M059J (cell line): ENCODE measurements at regions not wholly inside any gene's neighbourhood (a gene's known extent, or its start where the extent isn't known, plus 50 kb on each side); places are given as distances from the start of the nearest gene placed in this dataset.

Experiments
- DNase-seq: peaks from one replicate; pipeline ENCODE4 v3.0.0-alpha.2; 2012; ENCODE audit warnings: low read depth

DNA sequence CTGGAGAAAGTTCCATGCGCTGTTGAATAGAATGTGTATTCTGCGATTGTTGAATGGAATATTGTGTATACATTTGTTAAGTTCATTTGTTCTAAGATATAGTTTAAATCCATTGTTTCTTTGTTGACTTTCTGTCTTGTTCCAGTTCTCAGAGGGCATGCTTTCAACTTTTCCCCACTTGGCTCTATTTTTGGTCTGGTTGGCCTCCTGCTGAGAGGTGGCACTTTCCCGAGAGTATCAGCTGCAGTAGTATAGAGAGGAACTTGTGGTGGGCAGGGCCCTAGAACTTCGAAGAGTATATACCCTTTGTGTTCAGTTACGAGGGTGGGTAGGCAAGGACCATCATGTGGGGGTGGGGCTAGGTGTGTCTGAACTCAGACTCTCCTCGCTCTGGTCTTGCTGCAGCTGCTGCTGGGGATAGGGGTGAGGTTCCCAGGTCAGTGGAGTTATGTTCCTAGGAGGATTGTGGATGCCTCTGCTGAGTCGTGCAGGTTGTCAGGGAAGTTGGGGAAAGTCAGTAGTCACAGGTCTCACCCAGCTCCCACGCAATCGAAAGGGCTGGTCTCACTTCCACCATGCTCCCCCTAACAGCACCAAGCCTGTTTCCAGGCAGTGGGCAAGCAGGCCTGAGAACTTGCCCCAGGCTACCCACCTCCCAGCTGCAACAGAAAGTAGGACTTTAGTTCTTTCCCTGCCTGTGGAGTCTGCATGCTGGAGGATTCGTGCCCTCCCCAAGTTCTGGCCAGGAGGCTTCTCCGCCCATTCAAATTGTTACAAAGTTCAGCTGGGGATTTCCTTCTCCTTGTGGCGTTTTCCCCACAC lies 118.9 kb upstream of the SSTR4 start:
- DNase-seq: peak; percentile 30

DNA sequence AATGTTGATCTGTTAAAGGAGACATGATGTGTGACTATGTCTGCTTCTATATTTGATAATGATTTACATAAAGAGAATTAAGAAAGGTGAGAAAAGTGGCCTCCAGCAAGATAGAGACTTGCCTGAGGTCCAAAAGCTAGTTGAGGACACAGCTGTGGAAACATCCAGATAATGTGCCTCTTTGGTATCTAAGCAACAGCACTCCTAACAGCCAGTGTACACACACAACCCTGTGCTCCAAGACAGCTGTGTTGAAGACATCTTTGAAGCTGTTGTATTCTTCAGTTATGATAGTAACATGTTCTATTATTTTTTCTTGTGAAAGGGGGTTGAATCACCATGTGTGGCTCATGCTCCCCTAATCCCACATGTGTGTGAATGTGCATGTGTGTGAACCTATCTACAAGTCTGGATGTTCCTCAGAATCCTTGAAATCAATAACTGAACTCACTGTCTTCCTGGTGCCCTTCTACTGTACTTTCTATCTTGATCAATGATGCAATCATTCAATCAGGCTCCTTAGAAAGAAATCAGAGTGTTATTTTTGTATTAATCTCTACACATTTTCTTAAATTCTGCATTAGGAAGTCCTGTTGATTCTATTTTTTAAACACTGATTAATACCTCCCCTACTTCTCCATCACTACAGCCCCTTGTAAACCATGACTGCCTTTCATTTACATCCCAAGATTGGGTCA lies 116.7 kb upstream of the SSTR4 start:
- DNase-seq: peak; percentile 20

DNA sequence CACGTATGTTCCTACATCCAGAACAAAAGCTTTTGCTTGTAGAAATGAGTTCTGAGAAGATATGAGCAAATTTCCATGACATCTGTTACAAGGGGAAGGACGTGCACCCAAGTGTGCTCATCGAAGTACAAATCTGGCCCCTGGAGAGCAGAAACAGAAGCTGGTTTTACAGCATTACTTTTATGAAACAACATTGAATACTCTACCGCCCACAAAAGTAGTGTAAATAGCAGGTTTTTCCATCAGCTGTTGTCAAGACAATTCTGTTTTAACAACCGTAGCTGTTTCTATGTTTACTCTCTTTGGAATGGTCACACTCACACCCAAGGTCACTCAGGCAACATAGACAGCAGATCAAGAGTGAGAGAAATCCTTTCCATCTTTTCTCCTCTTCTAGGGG lies 114.2 kb upstream of the SSTR4 start:
- DNase-seq: peak; percentile 60

DNA sequence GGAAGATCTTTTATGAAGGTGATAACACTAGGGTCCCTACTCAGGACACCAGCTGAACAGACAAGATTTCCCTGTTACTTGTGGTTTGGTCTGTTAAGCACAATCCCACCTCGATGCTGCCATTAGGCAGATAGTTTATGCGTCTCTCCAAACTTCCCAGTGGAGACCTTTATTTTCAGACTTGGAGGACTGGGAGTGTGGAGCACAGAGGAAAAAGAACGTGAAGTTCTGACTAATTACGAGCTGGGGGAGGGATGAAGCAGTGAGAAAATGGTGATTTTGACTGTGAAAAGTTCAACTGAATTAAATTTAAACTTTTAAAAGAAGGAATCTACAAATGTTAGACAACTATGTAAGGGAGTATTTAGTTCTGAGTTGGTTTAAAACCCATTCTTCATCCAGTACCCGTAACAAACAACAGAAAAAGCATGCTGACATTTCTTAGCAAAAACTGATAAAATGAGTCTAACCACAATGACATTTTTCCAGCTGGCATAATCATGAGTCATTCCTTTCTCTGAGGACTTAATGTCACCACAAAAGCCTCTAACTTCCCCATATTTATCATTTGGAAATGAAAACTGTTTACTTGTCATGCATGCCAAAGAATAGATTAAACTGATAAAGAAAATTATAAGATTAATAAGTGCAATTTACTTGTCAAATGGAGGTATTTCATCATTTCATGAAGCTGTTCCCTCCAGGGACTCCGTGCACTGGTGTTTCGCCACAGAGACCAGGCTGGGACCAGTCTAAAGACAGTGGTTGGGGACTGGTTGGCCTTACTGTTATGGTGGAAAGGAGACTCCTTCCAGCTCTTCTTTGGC lies 113.3 kb upstream of the SSTR4 start:
- DNase-seq: peak; percentile 98

DNA sequence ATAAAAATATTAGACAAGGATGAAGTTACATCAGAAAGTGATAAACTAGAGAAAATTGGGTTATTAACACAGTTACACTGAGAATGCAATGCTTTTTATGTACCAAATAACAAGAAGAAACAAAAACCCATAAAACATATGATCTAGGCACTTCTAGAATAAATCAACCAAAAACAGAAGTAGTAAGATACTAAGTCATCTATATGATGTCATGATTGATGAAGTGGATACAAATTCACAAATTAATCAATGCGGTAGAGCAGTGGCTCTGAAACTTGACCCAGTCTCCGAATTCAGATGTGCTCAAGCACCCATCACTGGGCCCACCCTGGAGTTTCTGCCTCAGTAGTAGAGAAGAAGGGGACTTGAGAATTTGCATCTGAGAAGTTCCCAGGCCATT lies 112.1 kb upstream of the SSTR4 start:
- DNase-seq: no peak

DNA sequence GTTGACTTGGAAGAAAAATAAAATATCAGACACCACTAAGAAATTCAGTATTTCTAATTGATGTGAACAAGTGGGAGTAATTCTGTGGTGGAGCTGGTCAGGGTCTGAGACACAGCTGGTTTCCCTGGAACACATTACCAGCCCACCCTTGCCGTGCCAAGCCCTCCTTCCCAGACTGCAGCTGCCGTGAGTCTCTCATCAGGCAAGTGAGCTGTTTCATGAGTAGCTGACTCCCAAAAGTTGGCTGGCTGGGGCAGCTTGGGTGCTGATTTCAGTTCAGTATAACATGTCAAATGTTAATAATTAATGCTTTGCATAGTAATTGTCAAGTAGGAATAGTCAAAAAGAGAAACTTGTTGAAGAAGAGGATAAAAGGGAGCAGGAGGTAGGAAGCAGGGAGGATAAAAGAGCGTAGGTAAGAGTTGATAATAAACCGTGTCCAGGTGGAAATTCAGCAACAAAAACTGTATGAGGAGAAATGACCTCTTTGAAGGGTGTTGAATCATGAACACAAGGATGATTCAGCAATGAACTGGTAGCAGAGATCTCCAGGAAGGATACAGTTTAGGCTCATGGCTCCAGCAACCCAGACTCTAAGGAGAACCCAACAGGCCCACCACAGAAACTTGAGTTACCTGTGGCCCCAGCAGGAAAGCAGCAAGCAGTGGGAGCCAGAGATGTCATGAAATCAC lies 110.9 kb upstream of the SSTR4 start:
- DNase-seq: peak; percentile 29

DNA sequence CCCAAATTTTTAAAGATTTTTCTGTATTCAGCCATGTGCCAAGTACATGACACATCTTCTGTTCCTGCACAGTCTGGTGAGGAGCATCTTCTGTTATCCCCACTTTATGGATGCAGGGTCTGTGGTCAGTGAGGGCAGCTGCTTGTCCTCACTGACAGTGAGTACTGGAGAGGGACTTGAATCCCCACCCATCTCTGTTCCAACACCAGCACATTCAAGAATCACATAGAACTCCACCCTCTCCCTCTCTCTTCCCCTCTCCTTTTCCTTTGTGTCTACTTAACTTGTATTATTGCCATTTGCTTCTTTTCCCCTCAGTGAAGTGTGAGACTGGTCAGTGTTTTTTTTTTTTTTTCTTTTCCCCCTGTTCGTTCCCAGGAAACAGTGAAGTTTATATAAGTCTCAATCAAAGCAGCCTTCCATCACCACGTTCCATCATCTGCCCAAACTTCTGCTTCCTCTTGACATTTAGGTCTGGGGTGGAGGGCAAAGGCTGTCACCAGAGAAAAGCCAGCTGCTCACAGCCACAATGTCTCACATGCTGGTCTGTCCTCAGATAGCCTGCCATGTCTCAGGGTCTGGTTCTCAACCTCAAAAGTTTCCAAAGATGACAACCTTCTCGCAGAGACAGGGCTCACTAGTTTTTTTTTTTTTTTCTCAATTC lies 110.0 kb upstream of the SSTR4 start:
- DNase-seq: no peak

DNA sequence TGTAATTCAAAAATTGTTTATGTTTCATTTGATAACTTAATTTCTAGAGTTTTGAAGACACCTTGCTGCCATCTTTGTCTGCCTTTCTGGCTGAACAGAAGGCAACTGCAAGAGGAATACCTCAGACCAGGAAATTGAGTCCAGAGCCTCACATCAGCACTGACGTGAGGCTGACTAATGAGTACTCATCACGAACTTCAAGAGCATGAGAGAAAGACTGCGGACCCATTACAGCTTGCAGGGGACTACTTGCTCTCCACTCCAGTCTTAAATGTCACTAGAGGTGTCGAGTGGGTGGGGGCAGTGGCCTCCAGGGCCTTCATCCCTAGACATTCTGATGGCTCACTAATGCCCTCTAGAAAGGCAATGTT lies 109.5 kb upstream of the SSTR4 start:
- peak; percentile 47 for DNase-seq

- no peak for DNase-seq
Measured at GRCh38 chr20:22927537-22927936, 107.6 kb upstream of the SSTR4 start.

DNA sequence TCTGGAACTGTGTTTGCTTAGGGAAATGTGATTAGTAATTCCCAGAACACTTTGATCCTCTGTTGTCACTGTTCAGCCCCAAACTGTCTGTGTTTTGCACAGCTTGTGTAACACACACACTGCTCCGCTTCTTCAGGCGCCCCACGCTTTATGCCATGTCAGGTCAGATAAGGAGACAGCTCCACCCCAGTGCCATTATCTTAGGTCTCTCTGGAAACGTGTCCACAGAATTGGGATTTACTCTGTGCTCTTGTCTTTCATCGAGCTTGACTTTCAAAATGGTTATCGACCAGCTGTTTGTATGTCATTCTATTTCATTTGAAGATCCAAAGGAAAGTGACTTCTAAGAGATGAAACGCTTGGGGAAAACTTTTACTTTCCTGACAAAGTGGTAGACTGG lies 106.4 kb upstream of the SSTR4 start:
- DNase-seq: no peak

- DNase-seq: no peak
Measured at GRCh38 chr20:22929661-22930060, 105.5 kb upstream of the SSTR4 start.

DNA sequence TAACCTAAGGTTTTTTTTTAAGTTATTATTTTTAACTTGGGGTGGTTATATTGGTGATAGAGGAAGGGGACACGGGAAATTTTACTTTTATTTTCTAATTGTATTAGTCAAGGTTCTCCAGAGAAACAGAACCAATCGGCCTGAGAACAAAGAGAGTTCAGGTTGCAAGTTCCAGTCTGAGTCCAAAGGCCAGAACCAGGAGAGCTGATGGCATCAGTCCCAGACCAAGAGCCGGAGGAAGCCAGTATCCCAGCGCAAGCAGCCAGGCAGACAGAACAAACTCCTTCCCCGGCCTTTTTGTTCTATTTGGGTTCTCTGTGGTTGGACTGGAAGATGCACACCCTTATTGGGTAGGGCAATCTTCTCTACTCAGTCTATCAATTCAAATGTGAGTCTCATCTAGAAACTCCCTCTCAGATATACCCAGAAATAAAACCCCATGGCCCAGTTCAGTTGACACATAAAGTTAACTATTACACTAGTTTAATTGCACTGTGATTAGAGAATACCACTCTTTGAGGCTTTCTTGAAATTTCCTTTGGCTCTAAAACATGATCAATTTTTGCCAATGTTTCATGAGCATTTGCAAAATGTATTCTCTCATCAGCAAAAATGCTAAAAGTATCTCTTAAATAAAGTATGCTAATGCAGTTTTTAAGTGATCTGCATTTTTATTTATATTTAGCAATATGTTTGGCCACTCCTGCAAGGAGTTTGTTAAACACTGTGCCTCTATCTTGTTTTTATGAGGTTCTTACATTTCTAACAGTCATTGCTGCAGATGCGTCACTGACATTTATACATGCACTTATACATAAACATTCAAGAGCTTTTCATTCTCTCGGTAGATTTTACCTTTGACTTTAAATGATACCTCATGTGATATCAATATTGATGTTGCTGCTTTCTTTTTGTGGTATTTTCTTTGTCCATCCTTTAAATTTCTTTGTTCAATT lies 103.2 kb upstream of the SSTR4 start:
- no peak for DNase-seq

DNA sequence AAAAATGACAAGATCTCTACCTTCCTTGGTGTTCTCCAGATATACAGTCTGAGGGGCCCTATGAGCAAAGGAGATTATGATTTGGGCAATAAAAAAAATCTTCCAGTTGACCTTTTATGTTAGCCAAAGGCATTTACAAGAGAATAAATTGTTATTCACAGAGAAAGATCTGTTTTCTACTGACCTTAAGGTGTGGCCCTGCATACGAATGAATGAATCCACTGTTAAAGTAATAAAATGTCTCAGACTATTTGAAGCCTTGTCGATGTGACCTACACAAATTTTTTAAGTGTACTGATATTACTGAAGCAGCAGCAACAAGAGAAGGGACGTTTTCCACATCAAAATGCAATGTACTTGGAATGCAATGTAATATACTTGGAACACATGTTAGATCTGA lies 95.9 kb upstream of the SSTR4 start:
- no peak for DNase-seq

DNA sequence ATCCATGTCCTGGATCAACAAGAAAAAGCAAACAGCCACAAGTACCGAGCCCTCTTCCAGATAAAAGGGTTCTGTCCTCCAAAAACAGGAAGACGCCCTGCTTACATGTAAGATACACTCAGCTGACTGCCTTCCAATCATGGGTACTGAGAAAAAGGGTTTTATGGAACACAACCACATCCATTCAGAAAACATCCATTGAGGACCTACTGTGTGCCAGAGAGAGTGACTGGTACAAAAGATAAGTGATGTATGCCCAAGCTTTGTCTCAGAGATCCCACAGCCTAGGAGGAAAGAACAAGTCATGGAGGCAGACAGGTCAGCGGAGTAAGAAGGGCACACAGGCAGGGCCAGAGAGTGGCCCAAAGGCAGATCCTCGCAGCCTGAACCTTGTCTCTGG lies 94.8 kb upstream of the SSTR4 start:
- no peak for DNase-seq

GRCh38 chr20:22941550-22941949 lies 93.6 kb upstream of the SSTR4 start:
- no peak for DNase-seq

DNA sequence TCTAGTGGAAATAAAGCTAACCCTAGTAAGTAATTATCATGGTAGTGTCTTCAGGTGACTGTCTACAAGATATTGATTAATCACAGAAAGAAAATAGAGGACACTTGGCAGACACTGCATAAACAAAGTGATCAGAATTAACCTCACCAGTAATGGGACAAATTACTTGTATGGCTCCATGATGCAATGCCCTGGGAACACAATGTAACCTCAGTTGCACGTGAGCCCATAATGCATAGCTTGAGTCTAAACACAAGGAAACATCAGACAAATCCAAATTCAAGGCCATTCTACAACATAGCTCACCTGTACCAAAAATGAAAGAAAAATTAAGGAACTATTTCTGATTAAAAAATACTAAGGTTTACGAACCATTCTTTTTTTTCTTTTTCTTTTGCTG lies 92.4 kb upstream of the SSTR4 start:
- DNase-seq: no peak

DNA sequence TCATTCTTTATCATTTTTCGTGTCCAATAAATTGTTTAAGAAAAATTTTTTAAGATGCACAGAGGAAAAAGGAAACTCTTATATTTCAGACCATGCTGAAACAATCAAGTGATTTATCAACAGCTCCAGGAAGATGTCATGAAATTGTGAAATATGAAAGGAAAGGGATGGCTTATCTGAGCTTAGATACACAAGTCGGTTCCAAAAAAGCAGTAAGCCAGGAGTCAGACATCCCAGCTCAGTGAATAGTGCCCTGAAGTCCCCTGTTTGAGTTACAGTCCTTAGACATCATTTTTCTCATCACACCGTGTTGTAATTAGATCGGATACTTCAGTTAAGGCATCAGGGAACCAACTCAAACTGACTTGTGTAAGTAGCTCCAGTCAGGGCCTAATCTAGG lies 91.0 kb upstream of the SSTR4 start:
- no peak for DNase-seq

DNA sequence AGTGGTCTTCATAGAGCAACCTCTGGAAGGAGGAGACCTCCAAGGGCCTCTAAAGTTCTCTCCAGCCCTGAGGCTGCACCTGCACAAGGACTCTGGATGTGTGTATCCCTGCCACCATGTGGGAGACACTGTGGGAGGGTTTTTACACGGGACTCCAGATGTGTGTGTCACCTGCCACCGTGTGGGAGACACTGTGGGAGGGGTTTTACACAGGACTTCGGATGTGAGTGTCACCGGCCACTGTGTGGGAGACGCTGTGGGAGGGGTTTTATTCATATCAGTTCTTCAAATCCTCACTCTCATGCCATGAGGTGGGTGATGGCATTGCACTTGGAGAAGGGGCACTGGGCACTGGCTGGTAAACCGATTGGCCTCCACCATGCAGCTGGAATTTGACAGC lies 90.2 kb upstream of the SSTR4 start:
- no peak for DNase-seq

- no peak for DNase-seq
Measured at GRCh38 chr20:22946596-22946995, 88.5 kb upstream of the SSTR4 start.
